GM12878 (cell line): ENCODE measurements at regions not wholly inside any gene's neighbourhood (a gene's known extent, or its start where the extent isn't known, plus 50 kb on each side); places are given as distances from the start of the nearest gene placed in this dataset.

Source experiments
- ATAC-seq: fragments of 200-7000 bp; cut with Tn5 transposase; 3 replicates; pipeline ENCODE4 v1.9.1; 2020; ENCODE audit warnings: mild to moderate bottlenecking, moderate library complexity
- BruUV-seq: library from RNA; stranded (reverse); fragments of 400-500 nt; replicated peaks from 2 replicates; lab custom pipeline; 2021; lab: Mats Ljungman, UMichigan
- CTCF ChIA-PET: fragments of 300-600 bp; sonication (Branson Sonifier 250); formaldehyde crosslinking; extraction: SDS; loops from one replicate; lab custom pipeline; 2021; ENCODE audit warnings: inconsistent platforms; lab: Yijun Ruan, JAX
- POLR2A ChIA-PET: fragments of 350-600 bp; formaldehyde crosslinking; extraction: SDS; loops from one replicate; lab custom pipeline; 2021; ENCODE audit warnings: inconsistent platforms; lab: Charles Lee
- RAD21 ChIA-PET: fragments of 300-600 bp; sonication (Branson Sonifier 250); formaldehyde crosslinking; loops from one replicate; lab custom pipeline; 2023; ENCODE audit warnings: antibody characterized with exemption; ENCODE audit not compliant: unreplicated experiment; lab: Charles Lee
- SMC1A ChIA-PET: fragments of 300-600 bp; sonication (Branson Sonifier 250); formaldehyde crosslinking; loops from one replicate; lab custom pipeline; 2023; ENCODE audit not compliant: unreplicated experiment, uncharacterized antibody; lab: Charles Lee
- DNase-seq: peaks from one replicate; pipeline ENCODE4 v3.0.0-alpha.2; 2011; ENCODE audit warnings: low read depth, low spot score
- FAIRE-seq: peaks from 3 replicates; lab custom pipeline; 2011; peaks lifted over from hg19 to GRCh38; lab: Jason Lieb, UNC
- H2AFZ ChIP-seq: 2 replicates; pipeline ENCODE4 v1.6.0; 2011; ENCODE audit warnings: low read depth, low read length, control low read depth; ENCODE audit not compliant: control insufficient read depth
- H3K27ac ChIP-seq: 2 replicates; pipeline ENCODE4 v1.5.1; 2011; ENCODE audit warnings: control low read depth; ENCODE audit not compliant: control insufficient read depth, insufficient read depth
- H3K27me3 ChIP-seq, 2 experiments: replicated peaks in 1 of 2; 2 replicates each; pipeline versions ENCODE4 v1.6.0 to v1.6.1; 2011; ENCODE audit warnings: low read length in 1 of 2; ENCODE audit not compliant: control insufficient read depth in 2 of 2, insufficient read depth in 2 of 2
- H3K36me3 ChIP-seq, 2 experiments: 2 replicates each; pipeline ENCODE4 v1.5.1; 2011; ENCODE audit warnings: low read length in 1 of 2; ENCODE audit not compliant: control insufficient read depth in 2 of 2, insufficient read depth in 2 of 2
- H3K4me1 ChIP-seq: 2 replicates; pipeline ENCODE4 v1.6.1; 2011; ENCODE audit warnings: mild to moderate bottlenecking, low read length, moderate library complexity, mixed read lengths; ENCODE audit not compliant: control insufficient read depth, insufficient read depth
- H3K4me2 ChIP-seq: 2 replicates; pipeline ENCODE4 v1.6.0; 2011; ENCODE audit warnings: control low read depth; ENCODE audit not compliant: control insufficient read depth, insufficient read depth
- H3K4me3 ChIP-seq: fragments of 200-600 bp; sonication (generic); 2 replicates; pipeline ENCODE4 v1.5.1; 2016
- H3K79me2 ChIP-seq: 2 replicates; pipeline ENCODE4 v1.6.0; 2011; ENCODE audit warnings: low read length; ENCODE audit not compliant: control insufficient read depth, insufficient read depth
- H3K9ac ChIP-seq: 2 replicates; pipeline ENCODE4 v1.8.0; 2011; ENCODE audit warnings: low read length, control low read depth, mixed read lengths; ENCODE audit not compliant: control insufficient read depth, insufficient read depth
- H3K9me3 ChIP-seq: replicated peaks from 3 replicates; pipeline ENCODE4 v1.5.1; 2011; ENCODE audit warnings: mild to moderate bottlenecking, low read length; ENCODE audit not compliant: control insufficient read depth, insufficient read depth
- H4K20me1 ChIP-seq: 2 replicates; pipeline ENCODE4 v1.6.0; 2011; ENCODE audit not compliant: control insufficient read depth, insufficient read depth
- CBX5 ChIP-seq: sonication (generic); IDR thresholded peaks from 2 replicates; pipeline ENCODE4 v1.6.1; 2016; ENCODE audit warnings: low read depth, moderate library complexity, mild to moderate bottlenecking, inconsistent platforms
- FOS ChIP-seq: IDR thresholded peaks from 3 replicates; pipeline ENCODE4 v1.6.1; 2011; ENCODE audit warnings: borderline replicate concordance; ENCODE audit not compliant: insufficient read length; ENCODE audit errors: extremely low read depth
- FOXM1 ChIP-seq: IDR thresholded peaks from 2 replicates; pipeline ENCODE4 v1.6.1; 2012; ENCODE audit warnings: low read depth, mild to moderate bottlenecking, inconsistent platforms, low read length, moderate library complexity
- LARP7 ChIP-seq: fragments of 450-650 bp; IDR thresholded peaks from 2 replicates; pipeline ENCODE4 v1.6.1; 2017; ENCODE audit warnings: mild to moderate bottlenecking
- MYC ChIP-seq: IDR thresholded peaks from 2 replicates; pipeline ENCODE4 v1.6.1; 2011; ENCODE audit warnings: mild to moderate bottlenecking, low read length, moderate library complexity, inconsistent platforms; ENCODE audit not compliant: insufficient read depth, insufficient replicate concordance, insufficient read length, severe bottlenecking
- RCOR1 ChIP-seq: conservative IDR thresholded peaks from 2 replicates; pipeline ENCODE4 v1.6.1; 2012; ENCODE audit warnings: low read depth, low read length, improper control_type of control experiment
- YBX1 ChIP-seq: fragments of 450-650 bp; IDR thresholded peaks from 2 replicates; pipeline ENCODE4 v1.6.1; 2016; ENCODE audit warnings: antibody characterized with exemption
- ZBED1 ChIP-seq: IDR thresholded peaks from 2 replicates; pipeline ENCODE4 v1.6.1; 2016; ENCODE audit warnings: borderline replicate concordance
- ZNF622 ChIP-seq: fragments of 450-650 bp; IDR thresholded peaks from 2 replicates; pipeline ENCODE4 v1.6.1; 2017; ENCODE audit warnings: mild to moderate bottlenecking, inconsistent platforms
- ZZZ3 ChIP-seq: IDR thresholded peaks from 2 replicates; pipeline ENCODE4 v1.6.1; 2011; ENCODE audit warnings: low read depth; ENCODE audit not compliant: control insufficient read depth, insufficient read length
- WGBS: methylation state at CpG from one replicate; pipeline ENCODE4 v1.1.6; 2016; ENCODE audit warnings: low lambda C conversion rate; ENCODE audit not compliant: insufficient replicate concordance, insufficient coverage; ENCODE audit errors: missing lambda C conversion rate; 5-methylcytosine and 5-hydroxymethylcytosine counted together
- in situ Hi-C: fragments of 300-500 bp; cut with MboI; formaldehyde crosslinking; loops from 9 replicates; pipeline ENCODE4 v1.14.3; 2018; ENCODE audit warnings: mixed read lengths
- intact Hi-C: fragments of 100-400 bp; cut with micrococcal nuclease; formaldehyde crosslinking; loops from one replicate; pipeline ENCODE4 v1.14.2; 2022; ENCODE audit not compliant: unreplicated experiment
- TF ChIP-seq, protein P1 (sequence below): IDR thresholded peaks from 2 replicates; pipeline ENCODE4 v1.6.1; 2011; ENCODE audit warnings: low read depth, mild to moderate bottlenecking, low read length, moderate library complexity, borderline replicate concordance; ENCODE audit errors: extremely low read depth
- TF ChIP-seq, protein P2 (sequence below): fragments of 450-650 bp; conservative IDR thresholded peaks from 2 replicates; pipeline ENCODE4 v1.6.1; 2017; ENCODE audit warnings: mild to moderate bottlenecking, moderate library complexity

DNA sequence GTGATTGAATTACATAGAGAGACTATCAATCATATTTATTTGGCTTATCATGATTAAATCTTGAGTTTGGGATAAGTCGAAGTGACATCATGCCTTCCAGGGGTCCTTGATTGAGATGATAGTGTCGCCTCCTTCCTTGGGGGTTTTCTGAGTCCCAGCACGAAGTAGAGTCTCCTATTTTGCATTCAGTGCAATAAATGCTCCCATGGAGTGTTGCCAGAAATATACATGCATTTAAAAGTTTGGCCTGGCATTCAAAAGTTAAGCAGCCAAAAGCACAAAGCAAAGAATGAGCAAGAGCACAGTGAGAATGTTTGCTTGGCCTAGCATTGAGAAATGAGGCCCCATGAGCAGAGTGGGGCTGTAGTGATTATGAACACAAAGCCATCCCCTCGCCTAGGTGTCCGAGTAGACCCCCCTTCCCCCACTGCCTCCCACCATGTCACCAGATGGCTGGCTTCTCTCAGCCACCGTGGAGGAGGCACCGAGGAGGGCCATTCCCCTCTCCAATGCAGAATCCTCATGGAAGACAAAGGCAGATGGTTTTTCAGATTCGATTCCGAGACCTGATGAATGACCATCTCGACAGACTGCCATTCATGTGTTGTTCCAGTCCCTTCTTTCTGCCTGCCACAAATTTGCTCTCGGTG is 58.8 kb upstream of the UBL3 start:
- H3K27me3 ChIP-seq, result no peaks in the 10 kb centered on the region; a peak in 1 of 4 replicates
- no peaks in the 10 kb centered on the region for H3K36me3 ChIP-seq
- H3K27ac ChIP-seq, result no peak overlapping the region
- H3K4me3 ChIP-seq, result no peak overlapping the region
- H3K9me3 ChIP-seq, result no peaks in the 10 kb centered on the region
- no peak for TF ChIP-seq ZBED1
- TF ChIP-seq, all 136 proteins: peak for 0
- intact Hi-C loops (no loop called here), in situ Hi-C loops (no loop called here)
- BruUV-seq, result no TSS peak
- FAIRE-seq (no peak), DNase-seq (no peak), ATAC-seq (no peak)
- no peaks in the 10 kb centered on the region for H3K79me2 ChIP-seq
- SMC1A ChIA-PET, result interaction anchor here (0.9 to 1.5 kb wide), 3 partner anchors 12 to 124 kb away, joined by 3 read pairs; no protein-coding TSS in a partner anchor
- H3K4me2 ChIP-seq, result no peak overlapping the region
- H4K20me1 ChIP-seq, result no peaks in the 10 kb centered on the region
- peaks cover 11% of the 10 kb centered on the region; the same call in 1 of the 2 replicates for H3K4me1 ChIP-seq
- H3K9ac ChIP-seq, result no peak overlapping the region
- POLR2A ChIA-PET, result no interaction called here
- RAD21 ChIA-PET, result no interaction called here
- 40% methylated on average over 11 of the region's 11 CpGs for WGBS
- CTCF ChIA-PET, result interaction anchor here (2.1 kb wide), 1 partner anchor 14 kb away, joined by 16 read pairs; no protein-coding TSS in a partner anchor
- H2AFZ ChIP-seq, result no peak overlapping the region

DNA sequence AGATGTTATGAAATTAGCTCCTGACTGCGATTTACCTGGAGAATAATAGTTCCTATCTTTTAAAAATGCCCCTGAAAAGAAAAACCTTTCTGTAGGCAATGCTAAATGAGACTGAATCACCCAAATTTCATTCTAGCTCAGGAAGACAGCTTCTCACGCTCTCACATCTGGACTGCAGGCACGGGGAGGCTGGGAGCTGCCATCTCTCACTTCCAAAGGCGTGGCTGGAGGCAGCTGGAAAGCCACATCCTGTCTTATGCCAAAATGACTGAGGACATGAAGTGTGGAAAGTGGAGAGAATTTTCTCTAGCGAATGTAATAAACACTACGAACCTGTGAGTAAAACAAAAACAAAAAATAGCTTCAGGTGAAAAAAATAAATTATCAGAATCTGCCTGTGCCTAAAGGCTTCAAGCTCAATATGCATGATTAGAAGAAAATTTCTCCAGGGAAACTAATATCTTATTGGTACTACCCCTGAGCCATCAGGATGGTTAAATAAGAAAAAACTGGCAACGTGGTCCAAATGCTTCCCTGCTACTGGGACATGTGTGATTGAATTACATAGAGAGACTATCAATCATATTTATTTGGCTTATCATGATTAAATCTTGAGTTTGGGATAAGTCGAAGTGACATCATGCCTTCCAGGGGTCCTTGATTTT is 58.1 kb upstream of the UBL3 start:
- Histone ChIP-seq H3K4me2 (no peak overlapping the region), H3K36me3 (no peaks in the 10 kb centered on the region), H3K4me3 (no peak overlapping the region), H3K27ac (no peak overlapping the region), H3K9me3 (no peaks in the 10 kb centered on the region), H3K79me2 (no peaks in the 10 kb centered on the region), H3K9ac (no peak overlapping the region), H2AFZ (no peak overlapping the region), H3K27me3 (no peaks in the 10 kb centered on the region; a peak in 1 of 4 replicates), H3K4me1 (peaks cover 11% of the 10 kb centered on the region; the same call in 1 of the 2 replicates), H4K20me1 (no peaks in the 10 kb centered on the region)
- POLR2A ChIA-PET, result interaction anchor here (1.5 kb wide), 1 partner anchor 16 kb away, joined by 5 read pairs; no protein-coding TSS in a partner anchor
- SMC1A ChIA-PET, result interaction anchor here (0.9 to 1.5 kb wide), 5 partner anchors 9 to 123 kb away, joined by 3 read pairs; no protein-coding TSS in a partner anchor
- BruUV-seq, result no TSS peak
- intact Hi-C loops, result no loop called here
- RAD21 ChIA-PET, result no interaction called here
- CTCF ChIA-PET, result interaction anchor here (1.6 to 2.1 kb wide), 2 partner anchors 15 to 137 kb away, joined by 4 to 16 read pairs; no protein-coding TSS in a partner anchor
- FAIRE-seq (no peak), ATAC-seq (no peak), DNase-seq (no peak)
- 70% methylated on average over 8 of the region's 8 CpGs for WGBS
- no peak for TF ChIP-seq FOXM1
- TF ChIP-seq LARP7, result no peak
- TF ChIP-seq, protein P1, sequence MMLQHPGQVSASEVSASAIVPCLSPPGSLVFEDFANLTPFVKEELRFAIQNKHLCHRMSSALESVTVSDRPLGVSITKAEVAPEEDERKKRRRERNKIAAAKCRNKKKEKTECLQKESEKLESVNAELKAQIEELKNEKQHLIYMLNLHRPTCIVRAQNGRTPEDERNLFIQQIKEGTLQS, result no peak
- no peak for TF ChIP-seq MYC
- no peak for TF ChIP-seq ZNF622
- TF ChIP-seq YBX1, result no peak
- no peak for TF ChIP-seq ZZZ3
- TF ChIP-seq CBX5, result no peak
- TF ChIP-seq FOS, result no peak
- TF ChIP-seq RCOR1, result no peak
- TF ChIP-seq, protein P2, sequence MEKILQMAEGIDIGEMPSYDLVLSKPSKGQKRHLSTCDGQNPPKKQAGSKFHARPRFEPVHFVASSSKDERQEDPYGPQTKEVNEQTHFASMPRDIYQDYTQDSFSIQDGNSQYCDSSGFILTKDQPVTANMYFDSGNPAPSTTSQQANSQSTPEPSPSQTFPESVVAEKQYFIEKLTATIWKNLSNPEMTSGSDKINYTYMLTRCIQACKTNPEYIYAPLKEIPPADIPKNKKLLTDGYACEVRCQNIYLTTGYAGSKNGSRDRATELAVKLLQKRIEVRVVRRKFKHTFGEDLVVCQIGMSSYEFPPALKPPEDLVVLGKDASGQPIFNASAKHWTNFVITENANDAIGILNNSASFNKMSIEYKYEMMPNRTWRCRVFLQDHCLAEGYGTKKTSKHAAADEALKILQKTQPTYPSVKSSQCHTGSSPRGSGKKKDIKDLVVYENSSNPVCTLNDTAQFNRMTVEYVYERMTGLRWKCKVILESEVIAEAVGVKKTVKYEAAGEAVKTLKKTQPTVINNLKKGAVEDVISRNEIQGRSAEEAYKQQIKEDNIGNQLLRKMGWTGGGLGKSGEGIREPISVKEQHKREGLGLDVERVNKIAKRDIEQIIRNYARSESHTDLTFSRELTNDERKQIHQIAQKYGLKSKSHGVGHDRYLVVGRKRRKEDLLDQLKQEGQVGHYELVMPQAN, result no peak
- in situ Hi-C loops, result no loop called here
